ENCODE measurements at regions not wholly inside any gene's neighbourhood (a gene's known extent, or its start where the extent isn't known, plus 50 kb on each side); places are given as distances from the start of the nearest gene placed in this dataset.

DNA sequence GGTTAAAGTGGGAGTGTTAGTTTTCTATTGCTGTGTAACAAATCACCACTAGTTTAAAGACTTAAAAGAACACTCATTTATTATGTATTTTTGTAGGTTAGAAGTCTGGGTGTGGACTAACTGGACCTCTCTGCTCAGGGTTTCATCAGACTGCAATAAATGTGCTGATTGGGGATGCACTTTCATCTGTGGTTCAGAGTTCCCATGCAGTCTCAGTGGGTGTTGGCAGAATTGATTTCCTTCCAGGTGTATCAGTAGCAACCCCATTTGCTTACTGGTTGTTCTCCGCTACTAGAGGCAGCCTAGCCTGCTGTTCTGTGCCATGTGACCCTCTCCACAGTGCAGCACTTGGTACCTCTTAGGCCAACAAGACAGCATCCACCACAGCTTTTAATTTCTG lies 2200.5 kb downstream of the MAT2B start:
- TF ChIP-seq, protein P1, sequence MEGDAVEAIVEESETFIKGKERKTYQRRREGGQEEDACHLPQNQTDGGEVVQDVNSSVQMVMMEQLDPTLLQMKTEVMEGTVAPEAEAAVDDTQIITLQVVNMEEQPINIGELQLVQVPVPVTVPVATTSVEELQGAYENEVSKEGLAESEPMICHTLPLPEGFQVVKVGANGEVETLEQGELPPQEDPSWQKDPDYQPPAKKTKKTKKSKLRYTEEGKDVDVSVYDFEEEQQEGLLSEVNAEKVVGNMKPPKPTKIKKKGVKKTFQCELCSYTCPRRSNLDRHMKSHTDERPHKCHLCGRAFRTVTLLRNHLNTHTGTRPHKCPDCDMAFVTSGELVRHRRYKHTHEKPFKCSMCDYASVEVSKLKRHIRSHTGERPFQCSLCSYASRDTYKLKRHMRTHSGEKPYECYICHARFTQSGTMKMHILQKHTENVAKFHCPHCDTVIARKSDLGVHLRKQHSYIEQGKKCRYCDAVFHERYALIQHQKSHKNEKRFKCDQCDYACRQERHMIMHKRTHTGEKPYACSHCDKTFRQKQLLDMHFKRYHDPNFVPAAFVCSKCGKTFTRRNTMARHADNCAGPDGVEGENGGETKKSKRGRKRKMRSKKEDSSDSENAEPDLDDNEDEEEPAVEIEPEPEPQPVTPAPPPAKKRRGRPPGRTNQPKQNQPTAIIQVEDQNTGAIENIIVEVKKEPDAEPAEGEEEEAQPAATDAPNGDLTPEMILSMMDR (IDR thresholded peaks at IDR 0.05): no peak
- TF ChIP-seq POLR2A (IDR thresholded peaks at IDR 0.05): no peak

Data from transverse colon (tissue), 3 donors.